AG10803 (cell line): ENCODE measurements at regions not wholly inside any gene's neighbourhood (a gene's known extent, or its start where the extent isn't known, plus 50 kb on each side); places are given as distances from the start of the nearest gene placed in this dataset.

Experiments
- DNase-seq: peaks from one replicate; pipeline ENCODE4 v3.0.0; 2010; ENCODE audit warnings: low read depth
- H3K4me3 ChIP-seq: 2 replicates; pipeline ENCODE4 v1.5.1; 2011; ENCODE audit warnings: mild to moderate bottlenecking, low read length, control low read depth
- TF ChIP-seq, protein P1 (sequence below): conservative IDR thresholded peaks from 2 replicates; pipeline ENCODE4 v1.5.1; 2011; ENCODE audit warnings: mild to moderate bottlenecking, low read length, control low read depth, inconsistent platforms

DNA sequence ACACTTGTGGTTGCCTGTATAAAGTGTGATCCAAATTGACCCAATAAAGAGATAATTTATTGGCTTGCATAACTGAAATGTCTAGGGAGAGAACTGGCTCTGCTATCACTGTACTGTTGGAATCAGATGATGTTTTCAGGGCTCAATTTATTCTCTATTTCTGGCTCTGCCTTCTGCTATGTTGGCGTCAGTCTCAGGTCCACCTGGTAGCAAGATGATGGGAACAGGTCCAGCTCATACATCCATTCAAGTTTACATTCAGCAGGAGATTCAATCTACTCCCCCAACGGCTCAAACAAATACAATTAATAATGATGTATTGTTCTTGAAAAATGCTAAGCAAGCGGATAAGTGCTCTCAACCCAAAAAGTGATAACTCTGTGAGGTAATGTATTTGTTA lies 297.7 kb upstream of the SYT4 start:
- DNase-seq: no peak
- TF ChIP-seq, protein P1, sequence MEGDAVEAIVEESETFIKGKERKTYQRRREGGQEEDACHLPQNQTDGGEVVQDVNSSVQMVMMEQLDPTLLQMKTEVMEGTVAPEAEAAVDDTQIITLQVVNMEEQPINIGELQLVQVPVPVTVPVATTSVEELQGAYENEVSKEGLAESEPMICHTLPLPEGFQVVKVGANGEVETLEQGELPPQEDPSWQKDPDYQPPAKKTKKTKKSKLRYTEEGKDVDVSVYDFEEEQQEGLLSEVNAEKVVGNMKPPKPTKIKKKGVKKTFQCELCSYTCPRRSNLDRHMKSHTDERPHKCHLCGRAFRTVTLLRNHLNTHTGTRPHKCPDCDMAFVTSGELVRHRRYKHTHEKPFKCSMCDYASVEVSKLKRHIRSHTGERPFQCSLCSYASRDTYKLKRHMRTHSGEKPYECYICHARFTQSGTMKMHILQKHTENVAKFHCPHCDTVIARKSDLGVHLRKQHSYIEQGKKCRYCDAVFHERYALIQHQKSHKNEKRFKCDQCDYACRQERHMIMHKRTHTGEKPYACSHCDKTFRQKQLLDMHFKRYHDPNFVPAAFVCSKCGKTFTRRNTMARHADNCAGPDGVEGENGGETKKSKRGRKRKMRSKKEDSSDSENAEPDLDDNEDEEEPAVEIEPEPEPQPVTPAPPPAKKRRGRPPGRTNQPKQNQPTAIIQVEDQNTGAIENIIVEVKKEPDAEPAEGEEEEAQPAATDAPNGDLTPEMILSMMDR: no peak
- H3K4me3 ChIP-seq: no peak overlapping the region

DNA sequence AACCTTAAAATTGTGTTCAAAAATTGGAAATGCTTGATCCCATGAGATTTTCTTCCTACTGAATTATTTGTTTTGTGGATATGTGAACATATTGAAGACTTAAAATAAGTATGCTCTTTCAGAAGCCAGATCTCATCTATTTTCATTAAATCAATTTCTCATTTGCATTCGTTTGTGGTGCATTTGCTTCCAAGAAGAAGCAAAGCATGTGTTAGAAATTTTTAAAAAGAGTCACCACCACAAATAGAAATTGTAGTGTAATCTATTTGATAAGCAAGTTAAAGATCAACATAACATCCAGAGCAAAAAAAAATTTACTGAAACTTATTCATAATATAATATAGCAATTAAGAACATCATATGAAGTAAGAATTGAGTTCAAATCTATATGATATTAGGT lies 300.9 kb upstream of the SYT4 start:
- TF ChIP-seq, protein P1: no peak
- H3K4me3 ChIP-seq: no peak overlapping the region
- no peak for DNase-seq

DNA sequence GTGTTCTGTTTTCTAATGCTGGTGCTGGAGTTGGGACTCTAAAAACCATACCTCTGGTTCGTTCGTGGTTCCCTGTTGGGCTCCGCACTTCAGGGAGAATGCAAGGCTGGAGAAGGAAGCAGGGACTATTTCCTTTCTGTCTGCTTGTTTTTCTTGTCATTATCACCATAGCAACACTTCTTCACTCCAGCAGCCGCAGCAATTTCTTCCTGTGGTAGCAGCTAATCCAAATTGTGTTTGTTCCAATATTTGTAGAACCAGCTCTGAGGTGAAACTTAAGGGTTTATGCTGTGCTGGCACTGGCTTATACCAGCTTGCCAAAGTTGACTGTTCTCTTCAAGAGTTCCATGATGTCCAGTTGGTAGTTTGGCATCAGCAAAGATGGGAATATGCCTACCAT lies 301.4 kb upstream of the SYT4 start:
- DNase-seq: no peak
- H3K4me3 ChIP-seq: no peak overlapping the region
- TF ChIP-seq, protein P1: no peak

DNA sequence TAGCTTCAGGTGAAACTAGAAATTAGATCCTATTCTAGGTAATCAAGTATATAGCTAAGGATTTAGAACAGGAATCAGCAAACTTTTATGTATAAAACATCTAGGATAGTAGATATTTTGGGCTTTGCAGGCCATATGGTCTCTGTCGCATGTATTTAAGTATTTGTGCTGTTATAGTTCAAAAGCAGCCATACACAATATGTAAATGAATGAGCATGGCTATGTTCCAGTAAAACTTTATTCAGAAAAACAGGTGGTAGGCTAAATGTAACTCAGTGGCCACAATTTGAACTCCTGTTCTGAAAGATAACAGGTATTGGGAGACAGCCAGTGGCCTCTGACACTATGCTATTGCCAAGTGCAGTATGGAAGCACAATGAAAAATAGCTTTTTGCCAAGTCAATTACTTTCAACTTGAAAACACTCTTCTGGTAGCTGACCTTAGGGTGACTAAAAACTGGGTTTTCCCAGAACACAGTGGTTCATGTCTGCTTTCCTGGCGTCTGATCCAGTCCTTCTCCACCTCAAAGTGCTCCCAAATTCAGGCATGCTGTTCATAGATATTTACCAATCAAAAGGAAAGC lies 304.7 kb upstream of the SYT4 start:
- no peak for DNase-seq
- no peak overlapping the region for H3K4me3 ChIP-seq
- TF ChIP-seq, protein P1: no peak

DNA sequence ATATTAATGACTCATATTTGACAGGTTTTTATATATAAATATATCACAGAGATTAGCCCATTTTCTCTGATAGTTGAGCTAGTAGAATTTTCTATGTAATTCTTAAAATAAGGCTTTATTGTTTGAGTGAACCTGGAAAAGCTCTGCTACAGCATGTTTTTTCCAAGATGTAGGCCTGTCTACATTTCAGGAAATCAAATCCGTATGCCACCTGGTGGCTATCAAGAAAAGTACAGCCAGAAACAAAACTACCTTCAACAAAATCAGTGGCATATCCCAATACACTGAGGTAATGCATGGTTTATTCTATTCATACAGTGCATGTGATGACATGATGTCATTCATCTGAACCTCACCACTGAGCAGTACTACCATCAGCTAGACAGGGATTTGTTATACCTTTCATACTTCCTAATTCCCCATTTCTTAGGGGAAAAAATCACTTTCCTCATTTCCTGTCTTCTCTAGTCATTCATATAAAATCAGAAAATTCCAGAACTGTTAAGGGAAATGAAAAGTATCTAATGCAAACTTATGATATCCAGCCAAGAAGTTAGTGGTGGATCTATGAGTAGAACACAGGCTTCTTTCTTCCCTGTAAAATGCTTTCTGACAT lies 310.4 kb upstream of the SYT4 start:
- no peak overlapping the region for H3K4me3 ChIP-seq
- TF ChIP-seq, protein P1: peak; percentile 85
- DNase-seq: peak; percentile 45

DNA sequence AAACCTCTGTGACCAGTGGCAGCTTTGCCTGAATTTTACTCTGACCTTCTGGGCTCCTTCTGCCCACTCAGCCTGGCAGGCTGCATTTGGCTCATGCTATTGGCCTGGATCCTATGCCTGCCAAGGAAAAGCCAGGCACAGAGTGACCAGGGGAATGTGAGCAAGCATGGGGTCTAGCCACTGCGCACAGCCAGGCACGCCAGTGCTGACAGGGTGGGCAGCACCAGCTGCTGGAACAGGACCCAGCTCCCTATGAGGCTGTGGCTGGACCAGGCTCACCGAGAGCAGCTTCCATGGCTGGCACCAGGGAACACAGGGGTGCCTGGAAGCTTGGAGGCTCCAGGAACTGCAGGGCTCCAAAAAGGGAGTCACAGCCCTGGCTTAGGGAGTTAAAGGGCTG lies 311.5 kb upstream of the SYT4 start:
- DNase-seq: no peak
- no peak overlapping the region for H3K4me3 ChIP-seq
- TF ChIP-seq, protein P1: no peak

DNA sequence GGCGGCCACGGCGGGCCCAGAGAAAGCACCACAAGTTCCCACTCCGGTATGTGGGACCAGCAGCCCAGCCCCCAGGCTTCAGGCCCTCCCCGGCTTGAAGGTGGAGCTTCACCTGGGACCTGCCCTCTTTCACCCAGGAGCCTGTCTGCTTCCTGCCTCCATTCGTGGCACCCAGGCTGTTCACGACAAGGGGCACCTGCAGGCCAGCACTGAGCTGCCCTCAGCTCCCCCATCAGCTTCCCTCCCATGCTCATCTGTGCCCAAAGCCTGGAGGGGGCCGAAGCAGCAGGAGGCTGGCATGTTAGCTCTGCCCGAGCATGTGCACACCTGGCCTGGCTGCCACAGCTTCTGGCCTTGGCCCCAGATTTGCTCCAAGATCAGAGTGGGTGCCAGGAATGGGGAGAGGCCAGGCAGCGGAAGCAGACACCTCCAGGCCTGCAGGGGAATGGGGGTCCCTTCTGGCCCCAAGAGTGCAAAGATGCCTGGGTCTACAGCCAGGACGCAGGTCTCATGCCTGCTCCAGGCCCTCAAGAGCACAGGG lies 312.4 kb upstream of the SYT4 start:
- TF ChIP-seq, protein P1: no peak
- H3K4me3 ChIP-seq: no peak overlapping the region
- DNase-seq: no peak
